Neural cell (in vitro differentiated cells): ENCODE measurements at regions not wholly inside any gene's neighbourhood (a gene's known extent, or its start where the extent isn't known, plus 50 kb on each side); places are given as distances from the start of the nearest gene placed in this dataset.

ENCODE experiments used
- H2AFZ ChIP-seq: fragments of 200-600, 300-800 bp; sonication (generic), shearing (Covaris generic); 2 replicates; pipeline ENCODE4 v1.6.0; 2014; ENCODE audit warnings: low read depth, mild to moderate bottlenecking, antibody characterized with exemption, low read length, moderate library complexity
- H3F3A ChIP-seq: fragments of 200-600 bp; shearing (Covaris generic); 2 replicates; pipeline ENCODE4 v1.6.1; 2016; ENCODE audit warnings: mild to moderate bottlenecking, moderate library complexity, mixed read lengths, antibody characterized with exemption, low read length; ENCODE audit not compliant: insufficient read depth, poor library complexity, severe bottlenecking
- H3K27ac ChIP-seq: fragments of 200-600, 300-800 bp; sonication (generic), shearing (Covaris generic); 2 replicates; pipeline ENCODE4 v1.5.1; 2014; ENCODE audit warnings: mild to moderate bottlenecking, low read length, moderate library complexity
- H3K27me3 ChIP-seq: fragments of 300-800, 200-600 bp; sonication (generic), shearing (Covaris generic); 2 replicates; pipeline ENCODE4 v1.6.0; 2014; ENCODE audit warnings: mild to moderate bottlenecking, low read depth, low read length, moderate library complexity; ENCODE audit not compliant: insufficient read depth
- H3K36me3 ChIP-seq: fragments of 300-800, 200-600 bp; sonication (generic), shearing (Covaris generic); 2 replicates; pipeline ENCODE4 v1.5.1; 2014; ENCODE audit warnings: mild to moderate bottlenecking, antibody characterized with exemption, low read length, moderate library complexity; ENCODE audit not compliant: insufficient read depth
- H3K4me2 ChIP-seq: fragments of 300-800, 200-600 bp; sonication (generic), shearing (Covaris generic); 2 replicates; pipeline ENCODE4 v1.6.0; 2014; ENCODE audit warnings: mild to moderate bottlenecking, low read length
- H3K4me3 ChIP-seq: fragments of 300-800, 200-600 bp; sonication (generic), shearing (Covaris generic); 2 replicates; pipeline ENCODE4 v1.5.1; 2014; ENCODE audit warnings: mild to moderate bottlenecking, low read length, moderate library complexity
- H3K79me2 ChIP-seq: fragments of 200-600 bp; shearing (Covaris generic); replicated peaks from 2 replicates; pipeline ENCODE4 v1.6.0; 2014; ENCODE audit warnings: mild to moderate bottlenecking, low read length, moderate library complexity; ENCODE audit not compliant: insufficient read depth
- H3K9ac ChIP-seq: fragments of 300-800, 200-600 bp; sonication (generic), shearing (Covaris generic); 2 replicates; pipeline ENCODE4 v1.6.1; 2016; ENCODE audit warnings: mild to moderate bottlenecking, low read length, mixed read lengths
- H3K9me2 ChIP-seq: fragments of 200-600 bp; shearing (Covaris generic); 2 replicates; pipeline ENCODE4 v1.6.1; 2016; ENCODE audit warnings: mild to moderate bottlenecking, low read length, mixed read lengths; ENCODE audit not compliant: insufficient read depth
- H3K9me3 ChIP-seq: fragments of 200-600, 300-800 bp; sonication (generic), shearing (Covaris generic); 2 replicates; pipeline ENCODE4 v1.6.1; 2016; ENCODE audit warnings: mild to moderate bottlenecking, mixed run types, low read length, moderate library complexity, mixed read lengths
- H4K20me1 ChIP-seq: fragments of 200-600 bp; shearing (Covaris generic); 2 replicates; pipeline ENCODE4 v1.6.1; 2016; ENCODE audit warnings: mild to moderate bottlenecking, mixed run types; ENCODE audit not compliant: insufficient read depth
- CTCF ChIP-seq: fragments of 450-650 bp; IDR thresholded peaks from 2 replicates; pipeline ENCODE4 v1.5.1; 2014; ENCODE audit warnings: antibody characterized with exemption, mild to moderate bottlenecking, moderate library complexity; ENCODE audit not compliant: poor library complexity, severe bottlenecking
- EP300 ChIP-seq: fragments of 450-650 bp; conservative IDR thresholded peaks from 2 replicates; pipeline ENCODE4 v1.6.1; 2014; ENCODE audit warnings: antibody characterized with exemption, mild to moderate bottlenecking, moderate library complexity; ENCODE audit not compliant: poor library complexity, severe bottlenecking
- EZH2 ChIP-seq: fragments of 200-600, 300-800 bp; shearing (Covaris generic), sonication (generic); IDR thresholded peaks from 2 replicates; pipeline ENCODE4 v1.6.1; 2014; ENCODE audit warnings: antibody characterized with exemption, low read length, borderline replicate concordance, mild to moderate bottlenecking; ENCODE audit not compliant: insufficient read depth, poor library complexity, severe bottlenecking
- MXI1 ChIP-seq: fragments of 450-650 bp; conservative IDR thresholded peaks from 2 replicates; pipeline ENCODE4 v1.6.1; 2014; ENCODE audit warnings: antibody characterized with exemption, mild to moderate bottlenecking; ENCODE audit not compliant: poor library complexity, severe bottlenecking
- POLR2AphosphoS5 ChIP-seq: IDR thresholded peaks from 2 replicates; pipeline ENCODE4 v1.6.1; 2012
- RAD21 ChIP-seq: fragments of 450-650 bp; conservative IDR thresholded peaks from 2 replicates; pipeline ENCODE4 v1.6.1; 2014; ENCODE audit warnings: antibody characterized with exemption, mild to moderate bottlenecking, moderate library complexity
- REST ChIP-seq: IDR thresholded peaks from 2 replicates; pipeline ENCODE4 v1.6.1; 2012; ENCODE audit warnings: borderline replicate concordance
- SMC3 ChIP-seq: fragments of 450-650 bp; conservative IDR thresholded peaks from 2 replicates; pipeline ENCODE4 v1.6.1; 2014; ENCODE audit warnings: antibody characterized with exemption, mild to moderate bottlenecking, moderate library complexity; ENCODE audit not compliant: poor library complexity
- TAF1 ChIP-seq: IDR thresholded peaks from 2 replicates; pipeline ENCODE4 v1.6.1; 2012; ENCODE audit warnings: low read depth

DNA sequence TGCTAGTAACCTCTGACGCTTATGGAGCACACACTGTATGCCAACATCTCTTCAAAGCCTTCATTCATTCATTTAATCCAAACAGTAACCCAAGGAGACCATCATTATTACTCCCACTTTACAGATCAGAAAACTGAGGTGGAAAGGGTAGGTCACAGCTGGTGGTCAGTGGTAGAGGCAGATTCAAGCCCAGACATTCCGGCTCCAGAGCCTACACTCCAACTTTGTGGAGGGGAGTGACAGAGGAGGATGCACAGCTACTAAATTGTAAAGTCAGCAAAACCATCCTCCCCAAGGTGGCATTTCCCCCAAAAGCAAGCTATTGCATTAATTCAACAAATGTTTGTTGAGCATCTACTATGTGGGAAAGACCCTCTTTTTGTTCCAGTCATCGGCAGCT, 110.5 kb upstream of the CPEB4 start:
- Histone ChIP-seq H3K4me3 (no peak overlapping the region), H3F3A (no peaks in the 10 kb centered on the region), H4K20me1 (no peaks in the 10 kb centered on the region), H3K4me2 (no peak overlapping the region), H3K36me3 (no peaks in the 10 kb centered on the region), H3K79me2 (no peaks in the 10 kb centered on the region), H3K9me3 (no peaks in the 10 kb centered on the region), H3K27ac (no peak overlapping the region), H3K9ac (no peak overlapping the region), H3K27me3 (no peaks in the 10 kb centered on the region), H2AFZ (no peak overlapping the region), H3K9me2 (no peaks in the 10 kb centered on the region)
- TF ChIP-seq SMC3, result no peak
- no peak for TF ChIP-seq EP300
- no peak for TF ChIP-seq RAD21
- TF ChIP-seq EZH2, result no peak
- no peak for TF ChIP-seq MXI1
- TF ChIP-seq TAF1, result no peak

GRCh38 chr5:173778152-173778782, 109.9 kb upstream of the CPEB4 start:
- Histone ChIP-seq H3K27me3 (no peaks in the 10 kb centered on the region), H4K20me1 (no peaks in the 10 kb centered on the region), H3K4me3 (no peak overlapping the region), H3K27ac (no peak overlapping the region), H3K4me2 (no peak overlapping the region), H3K9me2 (no peaks in the 10 kb centered on the region), H3K79me2 (no peaks in the 10 kb centered on the region), H3K9me3 (no peaks in the 10 kb centered on the region), H3F3A (no peaks in the 10 kb centered on the region), H3K36me3 (no peaks in the 10 kb centered on the region), H2AFZ (no peak overlapping the region), H3K9ac (no peak overlapping the region)
- no peak for TF ChIP-seq EZH2
- no peak for TF ChIP-seq POLR2AphosphoS5
- no peak for TF ChIP-seq SMC3
- no peak for TF ChIP-seq RAD21
- TF ChIP-seq REST, result no peak
- no peak for TF ChIP-seq MXI1

- Histone ChIP-seq H3K9ac (no peak overlapping the region), H3K4me3 (no peak overlapping the region), H3K4me2 (no peak overlapping the region), H4K20me1 (no peaks in the 10 kb centered on the region), H3K36me3 (no peaks in the 10 kb centered on the region), H3K9me3 (no peaks in the 10 kb centered on the region), H3K27me3 (no peaks in the 10 kb centered on the region), H3K27ac (no peak overlapping the region), H3K79me2 (no peaks in the 10 kb centered on the region), H2AFZ (no peak overlapping the region), H3F3A (no peaks in the 10 kb centered on the region), H3K9me2 (no peaks in the 10 kb centered on the region)
- no peak for TF ChIP-seq MXI1
- TF ChIP-seq SMC3, result no peak
- TF ChIP-seq EP300, result no peak
- no peak for TF ChIP-seq RAD21
- TF ChIP-seq CTCF, result no peak
- no peak for TF ChIP-seq TAF1
- TF ChIP-seq POLR2AphosphoS5, result no peak
- no peak for TF ChIP-seq REST
- TF ChIP-seq EZH2, result no peak
Measured at GRCh38 chr5:173778784-173779304, 109.3 kb upstream of the CPEB4 start.
